A673 (cell line): ENCODE measurements at regions not wholly inside any gene's neighbourhood (a gene's known extent, or its start where the extent isn't known, plus 50 kb on each side); places are given as distances from the start of the nearest gene placed in this dataset.

Source experiments
- CTCF ChIP-seq: fragments of 300-800, 200-600 bp; sonication (generic); conservative IDR thresholded peaks from 2 replicates; pipeline ENCODE4 v1.5.1; 2017; ENCODE audit warnings: low read depth, mild to moderate bottlenecking, antibody characterized with exemption, low read length, moderate library complexity, mixed read lengths
- EZH2 ChIP-seq: fragments of 200-600 bp; sonication (generic); IDR thresholded peaks from 2 replicates; pipeline ENCODE4 v1.6.1; 2017; ENCODE audit warnings: borderline replicate concordance, low read depth, mild to moderate bottlenecking, mixed read lengths, antibody characterized with exemption, low read length; ENCODE audit not compliant: poor library complexity, severe bottlenecking

GRCh38 chr14:22086131-22086530 is 412.5 kb upstream of the OR4E1 start:
- TF ChIP-seq CTCF (no peak), EZH2 (no peak)
